ENCODE measurements at regions not wholly inside any gene's neighbourhood (a gene's known extent, or its start where the extent isn't known, plus 50 kb on each side); places are given as distances from the start of the nearest gene placed in this dataset.

- no peak for TF ChIP-seq CTCF (IDR thresholded peaks at IDR 0.05; ENCODE audit: insufficient read depth, low read length, poor library complexity, severe bottlenecking)
- DNase-seq (ENCODE audit: low read depth) = no peak
- Histone ChIP-seq H3K36me3 (ENCODE audit: control insufficient read depth, insufficient read depth, low read length) (no peaks in the 10 kb centered on the region), H3K4me3 (ENCODE audit: low read depth, low read length) (no peak overlapping the region), H3K27me3 (ENCODE audit: control insufficient read depth, insufficient read depth, low read length) (no peaks in the 10 kb centered on the region)
Measured at GRCh38 chr7:93739424-93739823, 151.1 kb downstream of the TFPI2 start.

GRCh38 chr7:93737953-93738352 lies 152.6 kb downstream of the TFPI2 start:
- DNase-seq (ENCODE audit: low read depth) = no peak
- no peaks in the 10 kb centered on the region for H3K36me3 ChIP-seq (ENCODE audit: control insufficient read depth, insufficient read depth, low read length)
- TF ChIP-seq CTCF (IDR thresholded peaks at IDR 0.05; ENCODE audit: insufficient read depth, low read length, poor library complexity, severe bottlenecking) = no peak
- no peaks in the 10 kb centered on the region for H3K27me3 ChIP-seq (ENCODE audit: control insufficient read depth, insufficient read depth, low read length)
- no peak overlapping the region for H3K4me3 ChIP-seq (ENCODE audit: low read depth, low read length)

GRCh38 chr7:93736668-93737369 lies 153.7 kb downstream of the TFPI2 start:
- Histone ChIP-seq H3K4me3 (ENCODE audit: low read depth, low read length) (no peak overlapping the region), H3K27me3 (ENCODE audit: control insufficient read depth, insufficient read depth, low read length) (no peaks in the 10 kb centered on the region), H3K36me3 (ENCODE audit: control insufficient read depth, insufficient read depth, low read length) (no peaks in the 10 kb centered on the region)
- DNase-seq (ENCODE audit: low read depth) = no peak
- no peak for TF ChIP-seq CTCF (IDR thresholded peaks at IDR 0.05; ENCODE audit: insufficient read depth, low read length, poor library complexity, severe bottlenecking)

GRCh38 chr7:93728292-93728691 lies 153.8 kb upstream of the CALCR start:
- Histone ChIP-seq H3K27me3 (ENCODE audit: control insufficient read depth, insufficient read depth, low read length) (no peaks in the 10 kb centered on the region), H3K4me3 (ENCODE audit: low read depth, low read length) (no peak overlapping the region), H3K36me3 (ENCODE audit: control insufficient read depth, insufficient read depth, low read length) (no peaks in the 10 kb centered on the region)
- TF ChIP-seq CTCF (IDR thresholded peaks at IDR 0.05; ENCODE audit: insufficient read depth, low read length, poor library complexity, severe bottlenecking) = no peak
- DNase-seq (ENCODE audit: low read depth) = no peak

GRCh38 chr7:93725954-93726353 lies 151.4 kb upstream of the CALCR start:
- Histone ChIP-seq H3K4me3 (ENCODE audit: low read depth, low read length) (no peak overlapping the region), H3K27me3 (ENCODE audit: control insufficient read depth, insufficient read depth, low read length) (no peaks in the 10 kb centered on the region), H3K36me3 (ENCODE audit: control insufficient read depth, insufficient read depth, low read length) (no peaks in the 10 kb centered on the region)
- TF ChIP-seq CTCF (IDR thresholded peaks at IDR 0.05; ENCODE audit: insufficient read depth, low read length, poor library complexity, severe bottlenecking) = no peak
- no peak for DNase-seq (ENCODE audit: low read depth)

All from kidney epithelial cell (primary cell).